Right lobe of liver (tissue), 4 donors: ENCODE measurements at regions not wholly inside any gene's neighbourhood (a gene's known extent, or its start where the extent isn't known, plus 50 kb on each side); places are given as distances from the start of the nearest gene placed in this dataset.

Source experiments
- CTCF ChIP-seq, 4 donors: fragments of 200-600 bp in 3 of 4; fragments of 450-650 bp in 1 of 4; IDR thresholded peaks; one replicate each; pipeline versions ENCODE4 v1.5.1 to v1.8.0; 2016 to 2022; ENCODE audit warnings: antibody characterized with exemption in 4 of 4, mild to moderate bottlenecking in 2 of 4
- POLR2A ChIP-seq: fragments of 450-650 bp; IDR thresholded peaks from one replicate; pipeline ENCODE4 v1.6.1; 2017; ENCODE audit warnings: antibody characterized with exemption, mild to moderate bottlenecking
- donor health status: DM: no; HTN: no; CAD: no.
- donor health status: DM: no; HTN: no; CAD: no.
- donor health status: DM: no; HTN: yes; CAD: no.

GRCh38 chr15:97473627-97474026 is 486.9 kb upstream of the ARRDC4 start:
- no peak for TF ChIP-seq CTCF (IDR thresholded peaks at IDR 0.05)
- no peak for TF ChIP-seq POLR2A
